Bronchial epithelial cell (primary cell): ENCODE measurements at regions not wholly inside any gene's neighbourhood (a gene's known extent, or its start where the extent isn't known, plus 50 kb on each side); places are given as distances from the start of the nearest gene placed in this dataset.
"Not testable (repeated sequence)": the region's sequence is repeated elsewhere in the genome, so short reads cannot be mapped to it uniquely, and the experiment has no call there.

Experiments used
- DNase-seq: peaks from one replicate; pipeline ENCODE4 v3.0.0-alpha.2; 2010; ENCODE audit warnings: low read depth
- FAIRE-seq: peaks from 2 replicates; lab custom pipeline; 2011; peaks lifted over from hg19 to GRCh38; lab: Jason Lieb, UNC
- H3K27me3 ChIP-seq: 2 replicates; pipeline ENCODE4 v1.5.1; 2011; ENCODE audit warnings: low read length; ENCODE audit not compliant: control insufficient read depth, insufficient read depth
- H3K36me3 ChIP-seq: 2 replicates; pipeline ENCODE4 v1.5.1; 2011; ENCODE audit warnings: low read length; ENCODE audit not compliant: control insufficient read depth, insufficient read depth
- H3K4me3 ChIP-seq: 2 replicates; pipeline ENCODE4 v1.5.1; 2011; ENCODE audit warnings: mild to moderate bottlenecking, low read depth, low read length, control low read depth
- TF ChIP-seq, protein P1 (sequence below): IDR thresholded peaks from 2 replicates; pipeline ENCODE4 v1.5.1; 2011; ENCODE audit warnings: mild to moderate bottlenecking, moderate library complexity, low read length, control low read depth, inconsistent platforms; ENCODE audit not compliant: insufficient read depth, severe bottlenecking

DNA sequence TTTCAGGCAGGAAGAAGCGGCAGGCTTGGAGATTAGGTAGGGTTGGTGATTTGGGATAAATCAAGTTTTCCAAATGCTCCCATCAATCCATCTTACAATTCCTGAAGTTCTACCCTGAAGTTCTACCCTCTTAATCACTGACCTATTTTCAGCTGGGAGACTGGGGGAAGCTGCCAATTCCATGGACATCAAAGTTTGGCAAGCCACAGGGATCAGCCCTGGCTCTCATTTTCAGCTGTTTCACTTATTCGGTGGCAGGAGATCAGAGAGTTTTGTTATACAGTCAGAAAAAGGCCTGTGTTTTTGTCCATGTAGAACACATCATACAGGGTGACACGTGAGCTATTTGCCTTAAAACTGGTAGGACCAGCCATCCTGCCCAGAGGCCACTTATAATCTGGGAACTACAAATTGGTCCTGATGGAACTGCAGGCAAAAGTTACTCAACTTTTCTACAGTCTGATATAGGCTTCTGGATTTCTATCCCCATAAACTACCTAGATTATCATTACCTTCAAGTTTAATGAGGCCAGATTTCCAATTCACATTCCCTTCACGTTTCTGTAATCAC, 112.9 kb upstream of the ZNF746 start:
- TF ChIP-seq, protein P1, sequence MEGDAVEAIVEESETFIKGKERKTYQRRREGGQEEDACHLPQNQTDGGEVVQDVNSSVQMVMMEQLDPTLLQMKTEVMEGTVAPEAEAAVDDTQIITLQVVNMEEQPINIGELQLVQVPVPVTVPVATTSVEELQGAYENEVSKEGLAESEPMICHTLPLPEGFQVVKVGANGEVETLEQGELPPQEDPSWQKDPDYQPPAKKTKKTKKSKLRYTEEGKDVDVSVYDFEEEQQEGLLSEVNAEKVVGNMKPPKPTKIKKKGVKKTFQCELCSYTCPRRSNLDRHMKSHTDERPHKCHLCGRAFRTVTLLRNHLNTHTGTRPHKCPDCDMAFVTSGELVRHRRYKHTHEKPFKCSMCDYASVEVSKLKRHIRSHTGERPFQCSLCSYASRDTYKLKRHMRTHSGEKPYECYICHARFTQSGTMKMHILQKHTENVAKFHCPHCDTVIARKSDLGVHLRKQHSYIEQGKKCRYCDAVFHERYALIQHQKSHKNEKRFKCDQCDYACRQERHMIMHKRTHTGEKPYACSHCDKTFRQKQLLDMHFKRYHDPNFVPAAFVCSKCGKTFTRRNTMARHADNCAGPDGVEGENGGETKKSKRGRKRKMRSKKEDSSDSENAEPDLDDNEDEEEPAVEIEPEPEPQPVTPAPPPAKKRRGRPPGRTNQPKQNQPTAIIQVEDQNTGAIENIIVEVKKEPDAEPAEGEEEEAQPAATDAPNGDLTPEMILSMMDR = no peak
- no peak for FAIRE-seq
- H3K36me3 ChIP-seq = peaks cover 29% of the 10 kb centered on the region
- DNase-seq = no peak
- H3K27me3 ChIP-seq = no peaks in the 10 kb centered on the region
- H3K4me3 ChIP-seq = no peak overlapping the region

DNA sequence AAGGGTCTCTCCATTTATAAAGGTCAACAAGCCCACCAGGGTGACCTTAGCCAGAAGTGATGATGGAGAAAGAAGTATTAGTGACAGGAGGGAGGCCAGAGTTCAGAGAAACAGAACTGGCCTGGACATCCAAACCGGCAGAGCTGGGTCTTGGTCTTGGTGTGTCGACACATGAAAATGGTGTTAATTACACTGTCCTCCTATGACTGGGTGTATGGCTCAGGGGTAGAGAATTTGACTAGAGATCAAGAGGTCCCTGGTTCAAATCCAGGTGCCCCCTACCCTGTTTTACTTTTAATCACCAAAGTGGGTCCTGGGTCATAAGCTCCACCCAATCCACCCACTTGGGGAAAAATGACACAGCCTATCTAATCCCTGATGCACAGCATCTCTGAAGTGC, 110.6 kb upstream of the ZNF746 start:
- no peak for DNase-seq
- FAIRE-seq = no peak
- Histone ChIP-seq H3K4me3 (no peak overlapping the region), H3K36me3 (peaks cover 25% of the 10 kb centered on the region), H3K27me3 (no peaks in the 10 kb centered on the region)
- TF ChIP-seq, protein P1 = no peak

DNA sequence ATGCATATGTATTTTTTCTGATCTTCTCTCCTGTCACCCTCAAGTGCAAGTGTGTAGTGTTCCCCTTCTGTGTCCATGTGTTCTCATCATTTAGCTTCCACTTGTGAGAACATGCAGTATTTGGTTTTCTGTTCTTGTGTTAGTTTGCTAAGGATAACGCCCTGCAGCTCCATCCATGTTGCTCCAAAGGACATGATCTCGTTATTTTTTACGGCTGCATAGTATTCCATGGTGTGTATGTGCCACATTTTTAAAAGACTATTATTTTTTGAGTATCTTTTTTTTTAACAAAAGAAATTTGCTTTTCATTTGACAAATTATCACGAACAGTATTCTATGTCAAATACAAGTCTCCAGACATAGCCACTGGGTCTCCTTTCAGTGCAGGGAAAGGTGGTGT, 110.1 kb upstream of the ZNF746 start:
- DNase-seq = no peak
- no peak overlapping the region for H3K4me3 ChIP-seq
- TF ChIP-seq, protein P1 = no peak
- no peak for FAIRE-seq
- peaks cover 21% of the 10 kb centered on the region for H3K36me3 ChIP-seq
- H3K27me3 ChIP-seq = no peaks in the 10 kb centered on the region

DNA sequence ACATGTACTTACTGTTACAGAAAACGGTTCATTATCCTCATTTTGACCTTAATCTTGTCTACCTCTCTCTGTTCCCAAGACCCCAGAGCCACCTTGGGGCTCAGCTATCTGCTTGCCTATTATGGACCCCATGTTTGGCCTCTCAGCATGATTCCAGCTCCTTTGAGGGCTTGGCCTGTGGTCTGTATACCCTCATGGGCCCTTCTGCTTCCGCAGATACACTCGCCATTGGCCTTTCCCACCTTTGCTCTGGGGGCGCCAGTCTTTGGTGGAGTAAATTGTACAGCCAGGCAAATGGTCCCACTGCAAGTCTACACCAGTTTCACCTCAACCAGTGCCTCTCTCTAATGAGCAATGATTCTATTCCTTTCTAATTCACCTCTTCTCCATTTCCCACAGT, 109.2 kb upstream of the ZNF746 start:
- Histone ChIP-seq H3K36me3 (peaks cover 16% of the 10 kb centered on the region), H3K27me3 (no peaks in the 10 kb centered on the region), H3K4me3 (no peak overlapping the region)
- TF ChIP-seq, protein P1 = no peak
- FAIRE-seq (no peak), DNase-seq (no peak)

DNA sequence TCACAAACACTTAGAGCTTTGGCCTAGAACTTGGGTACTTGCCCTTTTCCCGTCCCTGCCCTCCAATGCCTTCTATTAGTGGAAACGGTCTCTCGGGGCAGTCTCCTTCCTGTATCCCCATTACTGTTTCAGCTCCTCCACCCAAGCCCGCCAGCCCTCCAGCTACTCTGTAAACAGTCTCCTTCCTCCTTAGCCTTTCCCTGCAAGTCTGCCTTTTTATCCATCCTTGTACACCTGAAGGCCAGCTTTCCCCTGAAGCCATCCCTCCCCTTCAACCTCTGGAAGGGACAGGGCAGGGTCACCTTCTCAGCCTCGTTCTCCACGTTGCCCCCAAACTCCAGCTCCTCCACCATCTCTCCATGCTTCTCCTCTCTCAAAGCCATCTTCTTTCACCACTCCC, 108.1 kb upstream of the ZNF746 start:
- no peaks in the 10 kb centered on the region for H3K27me3 ChIP-seq
- FAIRE-seq = no peak
- peaks cover 11% of the 10 kb centered on the region for H3K36me3 ChIP-seq
- TF ChIP-seq, protein P1 = no peak
- DNase-seq = no peak
- no peak overlapping the region for H3K4me3 ChIP-seq

DNA sequence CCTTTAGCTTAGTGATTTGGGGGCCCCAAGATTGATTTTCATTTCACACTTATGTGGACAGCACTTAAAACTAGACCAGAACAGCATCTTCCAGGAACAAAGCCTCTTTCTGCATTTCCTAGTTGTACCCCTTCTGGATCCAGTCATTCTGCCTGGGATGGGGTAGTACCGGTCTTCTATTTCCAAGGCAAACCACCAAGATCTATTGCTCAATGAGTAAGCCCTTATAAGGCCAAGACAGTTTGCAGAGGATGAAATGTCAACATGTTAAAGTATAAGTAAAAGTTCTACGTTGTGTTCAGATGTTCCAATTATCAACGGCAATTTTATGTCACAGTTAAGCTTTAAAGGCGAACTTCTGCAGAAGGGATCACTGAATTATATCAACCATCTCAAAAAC, 106.9 kb upstream of the ZNF746 start:
- Histone ChIP-seq H3K36me3 (peaks cover 10% of the 10 kb centered on the region), H3K27me3 (no peaks in the 10 kb centered on the region), H3K4me3 (no peak overlapping the region)
- FAIRE-seq = no peak
- no peak for DNase-seq
- TF ChIP-seq, protein P1 = no peak

DNA sequence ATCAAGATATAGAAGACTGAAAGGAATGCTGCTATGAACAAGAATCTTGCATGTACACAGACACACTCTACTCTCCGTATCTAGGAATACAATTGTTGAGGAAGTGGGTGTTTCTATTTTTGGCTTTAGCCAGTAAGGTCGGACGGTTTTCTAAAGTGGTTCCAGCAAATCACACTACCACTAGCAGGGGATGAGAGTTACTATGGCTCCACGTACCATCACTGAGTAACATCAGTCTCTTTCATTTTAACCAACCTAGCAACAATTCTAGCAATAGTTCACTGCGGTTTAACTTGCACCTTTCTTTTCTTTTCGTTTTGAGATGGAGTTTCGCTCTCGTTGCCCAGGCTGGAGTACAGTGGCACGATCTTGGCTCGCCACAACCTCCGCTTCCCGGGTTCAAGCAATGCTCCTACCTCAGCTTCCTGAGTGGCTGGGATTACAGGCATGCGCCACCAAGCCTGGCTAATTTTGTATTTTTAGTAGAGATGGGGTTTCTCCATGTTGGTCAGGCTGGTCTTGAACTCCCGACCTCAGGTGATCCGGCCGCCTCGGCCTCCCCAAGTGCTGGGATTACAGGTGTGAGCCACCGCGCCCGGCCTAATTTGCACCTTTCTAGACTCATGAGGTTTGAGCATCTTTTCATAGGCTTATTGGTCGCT, 103.2 kb upstream of the ZNF746 start:
- DNase-seq, H3K4me3 ChIP-seq, H3K27me3 ChIP-seq, FAIRE-seq, H3K36me3 ChIP-seq: not testable (repeated sequence)
